ENCODE measurements at regions not wholly inside any gene's neighbourhood (a gene's known extent, or its start where the extent isn't known, plus 50 kb on each side); places are given as distances from the start of the nearest gene placed in this dataset.

GRCh38 chr2:139550341-139550740 is 770.2 kb upstream of the NXPH2 start:
- TF ChIP-seq, protein P1, sequence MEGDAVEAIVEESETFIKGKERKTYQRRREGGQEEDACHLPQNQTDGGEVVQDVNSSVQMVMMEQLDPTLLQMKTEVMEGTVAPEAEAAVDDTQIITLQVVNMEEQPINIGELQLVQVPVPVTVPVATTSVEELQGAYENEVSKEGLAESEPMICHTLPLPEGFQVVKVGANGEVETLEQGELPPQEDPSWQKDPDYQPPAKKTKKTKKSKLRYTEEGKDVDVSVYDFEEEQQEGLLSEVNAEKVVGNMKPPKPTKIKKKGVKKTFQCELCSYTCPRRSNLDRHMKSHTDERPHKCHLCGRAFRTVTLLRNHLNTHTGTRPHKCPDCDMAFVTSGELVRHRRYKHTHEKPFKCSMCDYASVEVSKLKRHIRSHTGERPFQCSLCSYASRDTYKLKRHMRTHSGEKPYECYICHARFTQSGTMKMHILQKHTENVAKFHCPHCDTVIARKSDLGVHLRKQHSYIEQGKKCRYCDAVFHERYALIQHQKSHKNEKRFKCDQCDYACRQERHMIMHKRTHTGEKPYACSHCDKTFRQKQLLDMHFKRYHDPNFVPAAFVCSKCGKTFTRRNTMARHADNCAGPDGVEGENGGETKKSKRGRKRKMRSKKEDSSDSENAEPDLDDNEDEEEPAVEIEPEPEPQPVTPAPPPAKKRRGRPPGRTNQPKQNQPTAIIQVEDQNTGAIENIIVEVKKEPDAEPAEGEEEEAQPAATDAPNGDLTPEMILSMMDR (conservative IDR thresholded peaks at IDR 0.05; ENCODE audit: low read length): no peak
- no peak for TF ChIP-seq EZH2phosphoT487 (IDR thresholded peaks at IDR 0.05; ENCODE audit: borderline replicate concordance)
